Mononuclear cell (primary cell): ENCODE measurements at regions not wholly inside any gene's neighbourhood (a gene's known extent, or its start where the extent isn't known, plus 50 kb on each side); places are given as distances from the start of the nearest gene placed in this dataset.

ENCODE experiments used
- H3K27me3 ChIP-seq: 2 replicates; pipeline ENCODE4 v1.6.0; 2011; ENCODE audit warnings: low read length, control low read depth; ENCODE audit not compliant: insufficient read depth
- H3K4me1 ChIP-seq: 2 replicates; pipeline ENCODE4 v1.5.1; 2011; ENCODE audit warnings: mild to moderate bottlenecking, low read length, control low read depth; ENCODE audit not compliant: insufficient read depth
- H3K4me3 ChIP-seq: 2 replicates; pipeline ENCODE4 v1.5.1; 2011; ENCODE audit warnings: mild to moderate bottlenecking, low read length, moderate library complexity
- H3K9me3 ChIP-seq: 2 replicates; pipeline ENCODE4 v1.5.1; 2011; ENCODE audit warnings: low read depth, mild to moderate bottlenecking, control low read depth, low read length

DNA sequence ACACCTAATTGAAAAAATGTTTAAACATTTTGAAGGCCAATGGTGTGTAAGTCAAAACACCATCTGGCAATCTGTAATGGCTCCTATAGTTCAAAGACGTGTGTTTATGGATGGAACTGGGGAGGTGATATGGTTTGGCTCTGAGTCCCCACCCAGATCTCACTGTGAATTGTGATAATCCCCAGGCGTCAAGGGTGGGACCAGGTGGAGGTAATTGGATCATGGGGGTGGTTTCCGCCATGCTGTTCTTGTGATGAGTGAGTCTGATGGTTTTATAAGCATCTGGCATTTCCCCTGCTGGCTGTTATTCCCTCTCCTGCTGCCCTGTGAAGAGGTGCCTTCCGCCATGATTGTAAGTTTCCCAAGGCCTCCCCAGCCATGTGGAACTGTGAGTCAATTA is 52.2 kb downstream of the ADRA2C start:
- Histone ChIP-seq H3K27me3 (no peaks in the 10 kb centered on the region), H3K9me3 (no peaks in the 10 kb centered on the region)

DNA sequence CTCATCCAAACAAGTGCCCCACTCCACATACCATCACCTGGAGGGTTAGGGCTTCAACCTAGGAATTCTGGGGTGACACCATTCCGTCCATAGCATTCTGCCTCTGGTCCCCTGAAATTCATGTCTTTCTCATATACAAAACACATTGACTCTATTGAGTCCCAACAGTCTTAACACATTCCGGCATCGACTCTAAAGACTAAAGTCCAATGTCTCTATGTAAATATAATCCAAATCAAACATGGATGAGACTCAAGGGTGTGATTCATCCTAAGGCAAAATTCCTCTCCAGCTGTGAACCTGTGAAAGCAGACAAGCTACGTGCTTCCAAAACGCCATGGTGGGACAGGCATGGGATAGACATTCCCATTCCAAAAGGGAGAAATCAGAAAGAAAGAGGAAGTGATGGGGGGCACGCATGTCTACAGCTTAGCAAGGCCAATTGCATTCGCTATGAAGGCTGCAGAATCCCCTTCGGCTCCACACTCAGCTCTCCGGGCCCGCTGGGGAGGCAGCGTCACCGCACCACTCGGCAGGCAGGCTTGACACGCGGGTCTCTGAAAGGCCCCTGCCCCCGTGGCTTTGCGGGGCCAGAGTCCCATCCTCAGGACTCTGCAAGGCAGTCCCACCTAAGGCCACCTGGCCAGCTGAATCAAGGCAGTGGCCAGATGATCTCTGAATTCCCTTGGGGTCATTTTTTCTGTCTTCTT is 53.2 kb downstream of the ADRA2C start:
- Histone ChIP-seq H3K27me3 (no peaks in the 10 kb centered on the region), H3K4me3 (no peak overlapping the region), H3K4me1 (no peaks in the 10 kb centered on the region), H3K9me3 (no peaks in the 10 kb centered on the region)

More for the DNA sequence above, 52.2 kb downstream of the ADRA2C start:
- Histone ChIP-seq H3K4me3 (no peak overlapping the region), H3K4me1 (no peaks in the 10 kb centered on the region)

- no peaks in the 10 kb centered on the region for H3K9me3 ChIP-seq
- no peak overlapping the region for H3K4me3 ChIP-seq
- no peaks in the 10 kb centered on the region for H3K27me3 ChIP-seq
- no peaks in the 10 kb centered on the region for H3K4me1 ChIP-seq
Observed at GRCh38 chr4:3820016-3820805, 54.0 kb downstream of the ADRA2C start.

DNA sequence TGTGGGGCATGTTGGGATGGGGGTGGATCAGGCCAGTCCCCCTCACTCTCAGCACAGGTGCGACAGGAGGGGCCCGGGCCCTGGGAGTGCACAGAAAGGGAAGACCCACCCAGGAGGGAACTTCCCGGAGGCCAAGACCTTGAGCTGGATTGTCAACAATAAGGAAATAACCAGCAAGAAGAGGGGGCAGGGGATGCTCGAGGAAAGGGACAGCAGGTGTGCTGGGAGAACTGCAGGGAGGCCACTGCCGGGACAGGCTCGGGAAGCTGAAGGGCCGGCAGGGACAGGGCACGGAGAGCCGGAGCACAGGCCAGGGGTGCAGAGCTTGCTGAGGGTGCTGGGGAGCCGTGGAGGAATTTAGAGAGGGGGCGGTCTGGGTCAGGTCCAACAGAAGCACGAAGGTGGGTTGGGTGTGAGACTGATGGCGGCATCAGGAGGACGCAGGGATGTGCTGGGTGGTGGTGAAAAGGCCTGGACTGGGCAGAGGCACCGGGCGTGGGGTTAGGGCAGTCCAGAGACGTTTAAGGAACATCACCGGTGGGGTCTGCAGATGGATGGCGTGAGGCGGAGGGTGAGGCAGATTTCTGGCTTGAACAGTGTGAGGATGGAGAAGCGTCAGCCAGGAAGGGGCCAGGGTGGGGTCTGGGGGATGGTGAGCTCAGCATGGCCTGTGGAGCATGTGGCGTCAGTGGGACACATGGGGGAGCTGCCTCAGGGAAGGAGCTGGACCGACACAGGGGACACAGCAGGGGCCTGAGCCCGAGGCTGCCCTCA is 54.8 kb downstream of the ADRA2C start:
- no peaks in the 10 kb centered on the region for H3K9me3 ChIP-seq
- H3K4me3 ChIP-seq: no peak overlapping the region
- H3K4me1 ChIP-seq: no peaks in the 10 kb centered on the region
- no peaks in the 10 kb centered on the region for H3K27me3 ChIP-seq

DNA sequence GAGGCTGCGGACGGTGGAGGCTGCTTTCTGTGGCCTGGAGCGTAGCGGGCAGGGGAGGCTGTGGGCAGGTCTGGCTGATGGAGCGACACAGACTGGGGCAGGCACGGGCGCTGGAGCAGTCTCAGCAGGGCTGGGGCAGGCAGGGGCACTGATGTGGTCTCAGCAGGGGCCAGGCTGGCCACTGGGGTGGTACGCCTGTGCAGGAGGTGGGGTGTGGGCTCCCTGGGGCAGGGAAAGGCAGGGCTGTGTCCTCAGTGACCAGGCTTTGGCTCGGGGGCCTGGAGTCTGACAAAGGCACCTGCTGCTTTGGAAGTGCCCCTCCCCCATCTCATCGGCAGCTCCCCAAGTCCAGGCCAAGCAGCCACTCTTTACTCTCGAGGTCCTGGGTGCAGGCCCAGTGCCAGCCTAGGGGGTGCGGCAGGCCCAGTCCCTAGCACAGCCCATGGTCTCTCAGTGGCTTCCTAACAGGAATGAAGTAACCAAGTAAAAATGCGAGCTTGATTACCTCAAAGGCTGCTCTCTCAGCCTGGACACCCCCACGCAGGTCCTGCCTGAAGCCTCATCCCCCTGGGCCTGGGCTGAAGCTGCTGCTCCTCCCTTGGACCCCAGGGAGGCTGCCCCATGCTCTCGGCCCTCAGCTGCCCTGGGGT is 55.5 kb downstream of the ADRA2C start:
- no peaks in the 10 kb centered on the region for H3K9me3 ChIP-seq
- no peak overlapping the region for H3K4me3 ChIP-seq
- no peaks in the 10 kb centered on the region for H3K4me1 ChIP-seq
- H3K27me3 ChIP-seq: no peaks in the 10 kb centered on the region

- no peaks in the 10 kb centered on the region for H3K27me3 ChIP-seq
- no peaks in the 10 kb centered on the region for H3K4me1 ChIP-seq
- no peaks in the 10 kb centered on the region for H3K9me3 ChIP-seq
- no peak overlapping the region for H3K4me3 ChIP-seq
Observed at GRCh38 chr4:3822230-3822947, 56.2 kb downstream of the ADRA2C start.

DNA sequence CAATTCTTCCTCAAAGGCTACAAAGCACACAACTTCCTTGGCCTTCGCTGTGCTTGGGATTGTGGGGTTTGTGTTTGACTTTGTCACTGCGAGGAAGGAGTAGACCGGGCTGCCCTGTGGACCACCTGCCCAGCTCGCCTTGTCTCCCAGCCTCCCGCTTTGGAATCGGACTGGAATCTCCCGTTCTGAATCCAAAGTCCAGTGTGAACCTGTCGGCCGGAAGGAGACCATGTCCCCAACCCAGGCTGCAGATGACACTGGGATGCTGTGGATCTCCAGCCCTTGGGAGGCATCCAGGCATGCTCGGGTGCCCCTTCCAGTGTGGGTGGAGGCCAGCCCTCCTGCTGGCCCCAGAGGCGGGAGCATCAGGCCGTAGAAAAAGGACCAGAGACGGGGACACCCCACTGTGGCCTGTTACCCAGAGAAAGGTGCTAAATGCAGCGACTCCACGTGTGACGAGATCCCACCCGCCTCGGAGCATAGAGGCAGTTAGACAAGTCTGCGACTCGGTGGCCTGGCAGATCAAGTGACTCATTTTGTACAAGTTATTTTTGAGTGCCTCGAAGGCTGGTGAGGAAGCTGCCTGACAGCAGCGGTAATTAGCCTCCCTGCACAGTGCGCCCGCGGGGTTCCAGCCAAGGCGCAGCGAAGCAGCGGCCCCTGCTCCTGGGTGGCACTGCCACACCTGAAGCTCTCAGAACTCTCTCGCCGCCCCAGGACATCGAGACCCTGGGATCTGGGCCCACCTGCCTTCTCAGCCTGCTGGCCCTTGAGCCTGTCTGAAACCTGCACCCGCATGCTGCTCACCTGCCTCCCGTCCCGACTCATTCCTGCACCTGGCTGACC is 57.5 kb downstream of the ADRA2C start:
- no peak overlapping the region for H3K4me3 ChIP-seq
- no peaks in the 10 kb centered on the region for H3K4me1 ChIP-seq
- no peaks in the 10 kb centered on the region for H3K27me3 ChIP-seq
- no peaks in the 10 kb centered on the region for H3K9me3 ChIP-seq

DNA sequence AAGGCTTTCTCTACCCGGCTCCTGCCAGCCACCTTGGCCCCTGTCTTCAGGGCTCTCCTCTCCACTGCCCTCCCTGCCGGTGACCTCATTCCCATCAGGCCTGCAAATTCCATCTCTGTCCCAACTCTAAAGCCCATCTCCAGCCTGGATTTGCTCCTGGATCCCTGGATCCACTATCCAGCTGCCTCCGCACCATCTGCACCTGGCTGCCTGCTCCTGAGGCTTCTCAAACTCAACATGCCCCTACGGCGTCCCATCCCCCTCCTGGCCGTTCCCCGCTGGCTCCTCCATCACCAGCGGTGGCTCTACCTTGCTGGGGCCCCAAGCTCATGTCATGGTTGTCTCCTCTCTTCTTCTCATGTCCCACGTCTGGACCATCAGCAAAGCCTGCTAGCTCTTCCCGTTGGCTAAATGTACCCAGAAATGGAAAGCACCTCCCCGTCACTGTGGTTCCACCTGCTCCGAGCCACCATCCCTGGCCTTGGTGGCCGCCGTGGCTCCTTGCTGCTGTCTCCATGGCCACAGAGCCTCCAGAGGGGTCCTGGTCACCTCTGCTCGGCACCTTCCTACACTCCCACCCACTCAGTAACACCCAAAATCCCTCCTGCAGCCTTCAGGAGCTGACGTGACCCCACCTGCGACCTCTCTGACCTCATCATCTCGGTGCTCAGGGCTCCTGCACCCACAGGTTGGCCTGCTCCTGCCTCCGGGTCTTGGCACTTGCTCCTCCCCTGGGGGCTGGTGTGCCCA is 58.5 kb downstream of the ADRA2C start:
- Histone ChIP-seq H3K4me1 (no peaks in the 10 kb centered on the region), H3K27me3 (no peaks in the 10 kb centered on the region), H3K9me3 (no peaks in the 10 kb centered on the region), H3K4me3 (no peak overlapping the region)

- H3K4me1 ChIP-seq: no peaks in the 10 kb centered on the region
- no peaks in the 10 kb centered on the region for H3K27me3 ChIP-seq
- no peak overlapping the region for H3K4me3 ChIP-seq
- H3K9me3 ChIP-seq: no peaks in the 10 kb centered on the region
Observed at GRCh38 chr4:3825530-3825929, 59.3 kb downstream of the ADRA2C start.

DNA sequence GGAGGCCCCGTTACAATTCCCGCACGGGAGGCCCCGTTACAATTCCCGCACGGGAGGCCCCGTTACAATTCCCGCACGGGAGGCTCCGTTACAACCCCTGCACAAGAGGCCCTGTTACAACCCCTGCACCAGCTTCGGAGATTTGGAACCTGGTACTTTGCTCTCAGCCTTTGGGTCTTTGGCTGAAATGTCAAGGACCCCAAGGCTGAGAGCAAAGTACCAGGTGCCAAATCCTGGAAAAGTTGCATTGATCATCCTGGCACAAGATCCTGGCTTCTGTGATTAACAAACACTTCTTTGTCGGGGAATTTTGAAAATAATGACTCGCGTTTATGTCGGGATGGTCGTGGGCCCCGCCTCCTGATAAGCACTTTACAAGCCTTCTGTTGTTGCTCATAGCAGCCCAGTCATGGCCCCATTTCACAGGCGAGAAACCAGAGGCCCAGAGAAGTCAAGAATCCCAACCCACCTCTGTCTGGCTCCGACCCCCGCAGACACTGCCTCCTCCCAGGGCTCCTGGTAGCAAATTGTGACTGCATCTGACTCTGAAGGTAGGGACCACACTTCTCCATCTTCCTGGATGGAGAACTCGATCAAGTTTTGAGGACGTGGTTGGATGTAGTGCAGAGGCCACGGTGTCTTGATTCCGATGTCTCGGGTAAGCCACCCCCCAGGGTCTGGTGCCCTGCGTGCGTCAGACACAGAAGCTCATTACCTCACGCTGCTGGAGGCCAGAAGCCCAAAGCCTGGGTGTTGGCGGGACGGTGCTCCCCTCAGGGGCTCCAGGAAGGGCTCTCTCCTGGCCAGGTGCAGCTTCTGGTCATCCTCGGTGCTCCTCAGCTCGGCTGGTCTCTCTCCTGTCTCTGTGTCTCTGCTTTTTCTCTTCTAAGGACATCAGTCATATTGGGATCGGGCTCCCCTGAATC is 60.3 kb downstream of the ADRA2C start:
- Histone ChIP-seq H3K4me3 (no peak overlapping the region), H3K9me3 (no peaks in the 10 kb centered on the region), H3K27me3 (no peaks in the 10 kb centered on the region), H3K4me1 (no peaks in the 10 kb centered on the region)

DNA sequence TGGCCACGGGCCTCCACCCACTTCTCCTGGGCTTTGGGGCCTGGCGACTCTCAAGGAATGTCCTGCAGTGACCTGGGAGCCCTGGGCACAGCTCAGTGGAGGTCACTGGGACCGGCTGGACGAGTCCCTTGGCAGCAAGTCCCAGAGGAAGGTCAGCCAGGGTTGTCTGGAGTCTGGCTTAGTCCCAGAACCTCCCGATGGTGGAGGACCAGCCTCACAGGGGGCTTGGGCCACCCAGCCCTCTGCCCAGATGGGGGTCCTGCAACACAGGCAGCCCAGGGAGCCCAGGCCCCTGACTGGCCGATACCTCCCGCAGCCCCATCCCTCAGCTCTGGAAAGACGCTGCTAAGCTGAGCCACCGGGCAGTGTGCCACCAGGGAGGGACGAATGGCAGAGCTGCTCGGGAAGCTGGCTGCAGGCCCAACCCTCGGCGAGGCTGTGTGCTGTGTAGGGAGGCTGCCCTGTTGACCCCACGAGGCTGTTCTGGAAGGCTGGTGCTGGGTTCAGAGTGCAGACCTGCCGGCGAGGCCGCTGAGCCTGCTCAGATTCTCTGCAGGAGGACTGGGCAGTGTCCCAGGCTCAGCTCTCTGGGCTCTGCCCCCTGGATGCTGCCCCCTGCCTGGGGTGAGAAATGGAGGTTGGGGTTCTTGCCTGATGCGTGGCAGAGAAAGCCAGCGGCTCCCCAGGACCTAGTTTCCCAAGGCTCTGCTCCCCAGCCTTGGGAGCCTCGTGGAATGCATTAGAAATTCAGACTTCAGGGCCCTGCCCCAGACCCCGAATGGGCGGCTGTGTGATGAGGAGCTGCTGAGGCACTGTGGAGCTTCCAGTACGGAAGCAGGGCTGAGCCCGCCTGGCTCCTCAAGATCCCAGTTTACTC is 61.7 kb downstream of the ADRA2C start:
- no peaks in the 10 kb centered on the region for H3K9me3 ChIP-seq
- no peaks in the 10 kb centered on the region for H3K4me1 ChIP-seq
- no peaks in the 10 kb centered on the region for H3K27me3 ChIP-seq
- no peak overlapping the region for H3K4me3 ChIP-seq

- no peaks in the 10 kb centered on the region for H3K4me1 ChIP-seq
- H3K27me3 ChIP-seq: no peaks in the 10 kb centered on the region
- no peak overlapping the region for H3K4me3 ChIP-seq
- H3K9me3 ChIP-seq: no peaks in the 10 kb centered on the region
Observed at GRCh38 chr4:3828546-3828945, 62.4 kb downstream of the ADRA2C start.
